Stomach (tissue), 8 donors: ENCODE measurements at regions not wholly inside any gene's neighbourhood (a gene's known extent, or its start where the extent isn't known, plus 50 kb on each side); places are given as distances from the start of the nearest gene placed in this dataset.

Experiments
- DNase-seq, 2 donors: peaks; one replicate each; pipeline versions ENCODE4 v3.0.0 to v3.0.0-alpha.2; 2013 to 2019
- H3K27ac ChIP-seq, 5 donors: fragments of 200-600 bp in 4 of 5; sonication (generic) in 4 of 5; one replicate each; pipeline ENCODE4 v1.5.1; 2013 to 2019; ENCODE audit warnings: mild to moderate bottlenecking in 1 of 5, moderate library complexity in 1 of 5
- H3K27me3 ChIP-seq, 3 donors: fragments of 200-600 bp; sonication (generic); one replicate each; pipeline ENCODE4 v1.5.1; 2017 to 2019; ENCODE audit warnings: mixed run types in 1 of 3
- H3K36me3 ChIP-seq, 4 donors: fragments of 200-600 bp; sonication (generic); 1 replicate in 3 of 4; 2 replicates in 1 of 4; pipeline ENCODE4 v1.5.1; 2016 to 2019
- H3K4me1 ChIP-seq, 4 donors: fragments of 200-600 bp; sonication (generic); one replicate each; pipeline ENCODE4 v1.5.1; 2016 to 2019
- H3K4me3 ChIP-seq, 4 donors: fragments of 200-600 bp; sonication (generic) in 3 of 4; one replicate each; pipeline ENCODE4 v1.5.1; 2016 to 2019; ENCODE audit warnings: mild to moderate bottlenecking in 1 of 4
- H3K9me3 ChIP-seq, 4 donors: fragments of 200-600 bp; sonication (generic); one replicate each; pipeline ENCODE4 v1.5.1; 2016 to 2019
- CTCF ChIP-seq, 7 experiments: fragments of 450-650 bp in 4 of 7; fragments of 200-600 bp in 3 of 7; sonication (generic) in 3 of 7; IDR thresholded peaks; one replicate each; pipeline ENCODE4 v1.5.1; 2016 to 2019; ENCODE audit warnings: antibody characterized with exemption in 7 of 7, control low read depth in 2 of 7, mild to moderate bottlenecking in 1 of 7
- EP300 ChIP-seq: sonication (generic); formaldehyde crosslinking; IDR thresholded peaks from one replicate; pipeline ENCODE4 v1.6.1; 2017; ENCODE audit warnings: antibody characterized with exemption
- POLR2A ChIP-seq, 4 donors: fragments of 450-650 bp; IDR thresholded peaks; one replicate each; pipeline ENCODE4 v1.6.1; 2016; ENCODE audit warnings: antibody characterized with exemption in 4 of 4, control low read depth in 2 of 4, mild to moderate bottlenecking in 1 of 4, moderate library complexity in 1 of 4
- POLR2AphosphoS5 ChIP-seq, 3 donors: sonication (generic); formaldehyde crosslinking; IDR thresholded peaks; one replicate each; pipeline ENCODE4 v1.6.1; 2016; ENCODE audit warnings: antibody characterized with exemption in 3 of 3
- WGBS, 5 donors: extraction: QIAGEN DNeasy Blood & Tissue Kit in 3 of 5; methylation state at CpG; one replicate each; pipeline versions ENCODE4 v1.1.5 to v1.1.7; 2013 to 2018; 5-methylcytosine and 5-hydroxymethylcytosine counted together
- intact Hi-C: fragments of 100-400 bp; cut with DNase I; formaldehyde crosslinking; loops from one replicate; pipeline ENCODE4 v1.15.1; 2023; ENCODE audit warnings: low total_unique reads
- donor health status: healthy with polysubstance abuse.
- donor health status: Bipolar disorder and iron deficiency.
- donor health status: healthy.

GRCh38 chr2:37560241-37560848 is 111.1 kb downstream of the CDC42EP3 start:
- no peak overlapping the region for H3K4me3 ChIP-seq
- intact Hi-C loops: no loop called here
- no peak overlapping the region for H3K27ac ChIP-seq
- TF ChIP-seq POLR2AphosphoS5 (IDR thresholded peaks at IDR 0.05) (no peak), EP300 (no peak), CTCF (IDR thresholded peaks at IDR 0.05) (no peak), POLR2A (IDR thresholded peaks at IDR 0.05) (no peak)
- no peaks in the 10 kb centered on the region for H3K9me3 ChIP-seq
- peaks cover 0 to 25% (median 8%) of the 10 kb centered on the region in 4 donors for H3K4me1 ChIP-seq
- WGBS, 5 donors: 71 to 88% (median 81%) methylated on average over 5 of the region's 5 CpGs
- DNase-seq: no peak
- no peaks in the 10 kb centered on the region for H3K27me3 ChIP-seq
- H3K36me3 ChIP-seq: no peaks in the 10 kb centered on the region

- Histone ChIP-seq H3K36me3 (no peaks in the 10 kb centered on the region), H3K27me3 (no peaks in the 10 kb centered on the region), H3K9me3 (no peaks in the 10 kb centered on the region), H3K27ac (no peak overlapping the region), H3K4me3 (no peak overlapping the region), H3K4me1 (peaks cover 0 to 25% (median 8%) of the 10 kb centered on the region in 4 donors)
- intact Hi-C loops: no loop called here
- TF ChIP-seq POLR2AphosphoS5 (IDR thresholded peaks at IDR 0.05) (no peak), EP300 (no peak), CTCF (IDR thresholded peaks at IDR 0.05) (no peak), POLR2A (IDR thresholded peaks at IDR 0.05) (no peak)
- DNase-seq: no peak
- WGBS, 5 donors: 27 to 60% (median 37%) methylated on average over 4 of the region's 4 CpGs
Measured at GRCh38 chr2:37560863-37561614, 110.4 kb downstream of the CDC42EP3 start.

- H3K4me3 ChIP-seq: no peak overlapping the region
- no peaks in the 10 kb centered on the region for H3K27me3 ChIP-seq
- H3K36me3 ChIP-seq: no peaks in the 10 kb centered on the region
- TF ChIP-seq POLR2A (IDR thresholded peaks at IDR 0.05) (no peak), EP300 (no peak), POLR2AphosphoS5 (IDR thresholded peaks at IDR 0.05) (no peak), CTCF (IDR thresholded peaks at IDR 0.05) (no peak)
- H3K4me1 ChIP-seq: peaks cover 0 to 25% (median 8%) of the 10 kb centered on the region in 4 donors
- intact Hi-C loops: no loop called here
- H3K9me3 ChIP-seq: no peaks in the 10 kb centered on the region
- no peak for DNase-seq
- no peak overlapping the region for H3K27ac ChIP-seq
- 54 to 65% (median 64%) methylated on average over 5 of the region's 5 CpGs for WGBS, 5 donors
Measured at GRCh38 chr2:37561615-37562569, 109.5 kb downstream of the CDC42EP3 start.

GRCh38 chr2:37563375-37564015 is 107.9 kb downstream of the CDC42EP3 start:
- H3K4me3 ChIP-seq: no peak overlapping the region
- no peaks in the 10 kb centered on the region for H3K9me3 ChIP-seq
- H3K27me3 ChIP-seq: no peaks in the 10 kb centered on the region
- no peak for TF ChIP-seq EP300
- TF ChIP-seq POLR2A (IDR thresholded peaks at IDR 0.05): no peak
- no peak for TF ChIP-seq POLR2AphosphoS5 (IDR thresholded peaks at IDR 0.05)
- TF ChIP-seq CTCF (IDR thresholded peaks at IDR 0.05): no peak
- WGBS, 5 donors: 66 to 78% (median 74%) methylated on average over 6 of the region's 6 CpGs
- intact Hi-C loops: no loop called here
- no peak overlapping the region for H3K27ac ChIP-seq
- peaks cover 0 to 24% (median 8%) of the 10 kb centered on the region in 4 donors for H3K4me1 ChIP-seq
- no peaks in the 10 kb centered on the region for H3K36me3 ChIP-seq
- no peak for DNase-seq
